GM12873 (cell line): ENCODE measurements at regions not wholly inside any gene's neighbourhood (a gene's known extent, or its start where the extent isn't known, plus 50 kb on each side); places are given as distances from the start of the nearest gene placed in this dataset.

Experiments
- TF ChIP-seq, protein P1 (sequence below): IDR thresholded peaks from 2 replicates; pipeline ENCODE4 v1.5.1; 2012; ENCODE audit warnings: low read depth, mild to moderate bottlenecking, moderate library complexity, low read length, control low read depth; ENCODE audit not compliant: insufficient read depth; ENCODE audit errors: missing control alignments

DNA sequence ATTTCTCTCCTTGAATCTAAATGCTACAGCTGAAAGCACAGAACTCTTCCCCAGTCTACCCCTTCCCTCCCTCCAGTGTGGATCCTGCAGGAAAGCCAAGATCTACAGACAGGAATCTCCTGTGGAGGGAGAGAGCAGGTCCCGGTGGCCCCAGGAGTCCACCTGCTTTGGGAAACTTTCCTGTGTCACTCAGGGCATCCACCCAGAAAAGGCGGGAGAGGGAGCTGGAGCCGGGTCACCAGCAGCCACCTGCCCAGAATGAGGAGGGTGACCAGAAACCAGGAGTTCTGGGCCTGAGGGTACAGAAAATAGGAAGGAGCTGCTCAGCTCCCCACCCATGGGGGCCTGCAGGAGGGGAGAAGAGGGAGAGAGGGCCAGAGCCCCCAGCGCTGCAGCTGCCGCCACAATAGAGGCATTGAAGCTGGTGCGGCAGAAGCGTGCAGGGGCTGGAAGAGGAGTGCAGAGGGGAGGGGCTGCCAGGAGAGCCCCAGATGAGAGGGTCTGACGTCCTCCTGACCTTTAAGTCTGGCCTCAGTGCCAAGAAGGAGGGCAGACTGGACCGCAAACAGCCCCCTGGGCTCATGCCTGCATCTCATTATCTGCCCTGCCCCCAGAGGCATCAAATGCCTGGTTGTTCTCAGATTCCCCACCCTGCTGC is 56.3 kb upstream of the TMEM72 start:
- TF ChIP-seq, protein P1, sequence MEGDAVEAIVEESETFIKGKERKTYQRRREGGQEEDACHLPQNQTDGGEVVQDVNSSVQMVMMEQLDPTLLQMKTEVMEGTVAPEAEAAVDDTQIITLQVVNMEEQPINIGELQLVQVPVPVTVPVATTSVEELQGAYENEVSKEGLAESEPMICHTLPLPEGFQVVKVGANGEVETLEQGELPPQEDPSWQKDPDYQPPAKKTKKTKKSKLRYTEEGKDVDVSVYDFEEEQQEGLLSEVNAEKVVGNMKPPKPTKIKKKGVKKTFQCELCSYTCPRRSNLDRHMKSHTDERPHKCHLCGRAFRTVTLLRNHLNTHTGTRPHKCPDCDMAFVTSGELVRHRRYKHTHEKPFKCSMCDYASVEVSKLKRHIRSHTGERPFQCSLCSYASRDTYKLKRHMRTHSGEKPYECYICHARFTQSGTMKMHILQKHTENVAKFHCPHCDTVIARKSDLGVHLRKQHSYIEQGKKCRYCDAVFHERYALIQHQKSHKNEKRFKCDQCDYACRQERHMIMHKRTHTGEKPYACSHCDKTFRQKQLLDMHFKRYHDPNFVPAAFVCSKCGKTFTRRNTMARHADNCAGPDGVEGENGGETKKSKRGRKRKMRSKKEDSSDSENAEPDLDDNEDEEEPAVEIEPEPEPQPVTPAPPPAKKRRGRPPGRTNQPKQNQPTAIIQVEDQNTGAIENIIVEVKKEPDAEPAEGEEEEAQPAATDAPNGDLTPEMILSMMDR: no peak

DNA sequence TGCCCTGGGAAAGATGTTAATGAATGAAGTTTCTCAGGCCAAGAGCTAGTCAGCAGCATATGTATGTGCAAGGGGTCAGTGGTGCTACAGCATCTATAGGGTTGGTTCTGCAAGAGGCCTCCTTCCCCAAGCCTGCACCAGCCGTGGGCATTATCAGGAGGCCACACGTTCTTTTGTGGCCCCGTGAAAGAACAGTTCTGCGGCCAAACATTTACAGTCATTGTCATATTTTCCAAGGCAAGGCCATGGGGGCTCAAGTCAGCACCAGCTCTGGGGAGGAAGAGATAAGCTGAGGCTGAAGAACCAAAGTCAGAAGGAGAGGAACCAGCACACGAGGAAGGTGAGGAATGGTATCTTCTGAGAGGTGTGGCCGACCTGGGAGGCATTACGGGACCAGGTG is 54.4 kb upstream of the TMEM72 start:
- TF ChIP-seq, protein P1: no peak

DNA sequence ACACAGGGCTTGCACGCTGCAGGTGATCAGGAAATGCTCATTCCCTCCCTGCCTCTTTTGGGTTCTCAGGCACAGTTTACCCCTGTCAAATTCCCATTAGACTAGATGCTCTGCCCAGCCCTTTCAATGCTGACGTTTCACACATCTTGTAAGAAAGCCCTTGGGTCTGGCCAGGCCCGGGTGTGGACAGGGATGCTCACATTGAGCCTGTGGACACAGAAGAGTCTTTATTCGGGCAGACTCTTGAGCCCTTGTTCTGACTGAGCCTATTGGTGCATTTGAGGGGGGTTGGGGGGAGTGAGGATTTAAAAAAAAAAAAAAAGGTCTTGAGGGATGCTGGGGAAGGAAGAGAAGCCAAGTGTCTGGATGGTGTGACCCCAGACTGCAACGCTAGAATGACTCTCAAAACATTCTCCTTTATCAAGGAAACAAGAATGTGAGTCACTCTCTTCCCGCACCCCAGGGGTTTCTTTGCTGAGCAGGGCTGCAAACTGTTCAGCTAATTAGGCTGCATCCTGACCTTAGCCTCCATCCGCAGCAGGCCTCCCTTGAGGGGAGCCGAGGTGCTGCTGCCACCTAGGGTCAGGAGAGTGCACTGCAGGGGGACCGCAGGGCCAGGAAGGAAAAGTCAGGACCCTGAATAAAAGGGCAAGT is 53.6 kb upstream of the TMEM72 start:
- TF ChIP-seq, protein P1: peak; percentile 99

DNA sequence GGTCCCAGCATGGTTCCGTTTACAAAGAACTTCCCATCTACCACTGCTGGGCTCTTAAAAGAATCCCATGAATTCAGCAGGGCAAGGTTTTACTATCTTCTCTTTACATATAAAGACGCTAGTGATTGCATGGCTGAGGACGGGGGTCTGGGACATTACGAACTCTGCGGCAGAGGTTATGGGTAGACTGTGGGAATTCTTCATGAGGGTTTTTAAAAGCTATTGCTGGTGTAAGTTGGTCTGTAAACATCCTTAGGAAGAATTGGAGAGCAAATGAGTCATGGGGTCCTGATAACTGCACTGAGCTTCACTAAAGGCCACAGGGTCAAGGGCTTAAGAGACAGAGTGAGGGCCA is 53.1 kb upstream of the TMEM72 start:
- TF ChIP-seq, protein P1: no peak

DNA sequence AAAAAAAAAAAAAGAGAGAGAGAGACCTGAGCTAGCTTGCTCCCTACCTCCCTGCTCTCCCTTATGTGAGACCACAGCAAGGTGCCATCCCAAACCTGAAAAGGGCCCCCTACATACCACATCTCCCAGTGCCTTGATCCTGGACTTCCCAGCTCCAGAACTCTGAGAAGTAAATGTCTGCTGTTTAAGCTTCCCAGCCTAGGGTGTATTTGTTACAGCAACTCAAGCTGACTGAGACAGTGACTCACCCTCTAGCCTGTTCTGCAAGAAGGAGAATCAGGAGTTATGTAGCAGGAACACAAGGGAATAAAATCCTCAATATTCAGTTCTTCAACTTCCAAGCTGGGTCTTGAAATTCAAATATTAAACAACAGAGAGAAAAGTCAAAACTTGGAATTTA is 52.1 kb upstream of the TMEM72 start:
- TF ChIP-seq, protein P1: no peak

DNA sequence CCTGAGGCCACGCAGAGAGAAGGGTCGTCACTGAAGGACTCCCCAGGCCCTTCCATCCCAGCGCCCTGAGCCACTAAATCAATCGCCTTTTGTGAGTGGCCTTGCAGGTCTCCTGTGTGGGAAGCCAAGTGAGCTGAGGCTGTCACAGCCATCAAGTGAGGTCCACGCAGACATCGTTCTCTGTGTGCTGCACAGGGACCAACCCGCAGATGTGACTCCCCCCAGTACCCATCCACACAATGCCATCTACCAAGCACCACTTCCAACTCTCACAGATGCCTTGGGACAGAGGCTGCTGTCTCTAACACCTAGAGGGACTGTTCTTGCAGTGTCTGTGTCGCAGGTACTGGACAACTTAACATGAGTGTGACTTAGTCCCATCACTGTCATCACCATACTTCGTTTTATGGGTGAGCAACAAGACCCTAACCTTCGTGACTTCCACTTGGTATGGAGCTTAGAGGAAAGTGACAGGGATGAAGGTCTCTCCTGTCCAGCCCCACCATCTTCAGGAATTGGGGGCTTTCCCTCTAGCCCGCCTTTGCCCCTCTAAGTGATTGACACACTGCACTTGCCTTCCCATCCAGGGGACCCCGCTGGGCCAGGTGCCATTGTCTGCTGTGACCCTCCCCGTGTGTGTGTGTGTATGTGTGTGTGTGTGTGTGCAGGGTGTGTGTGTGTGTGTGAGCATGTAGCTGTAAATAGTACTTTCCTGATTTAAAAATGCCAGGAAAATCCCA is 51.4 kb upstream of the TMEM72 start:
- TF ChIP-seq, protein P1: no peak
